GM12878 (cell line): ENCODE measurements at regions not wholly inside any gene's neighbourhood (a gene's known extent, or its start where the extent isn't known, plus 50 kb on each side); places are given as distances from the start of the nearest gene placed in this dataset.

ENCODE experiments used
- ATAC-seq: fragments of 200-7000 bp; cut with Tn5 transposase; 3 replicates; pipeline ENCODE4 v1.9.1; 2020; ENCODE audit warnings: mild to moderate bottlenecking, moderate library complexity
- BruUV-seq: library from RNA; stranded (reverse); fragments of 400-500 nt; replicated peaks from 2 replicates; lab custom pipeline; 2021; lab: Mats Ljungman, UMichigan
- CTCF ChIA-PET: fragments of 300-600 bp; sonication (Branson Sonifier 250); formaldehyde crosslinking; extraction: SDS; loops from one replicate; lab custom pipeline; 2021; ENCODE audit warnings: inconsistent platforms; lab: Yijun Ruan, JAX
- POLR2A ChIA-PET: fragments of 350-600 bp; formaldehyde crosslinking; extraction: SDS; loops from one replicate; lab custom pipeline; 2021; ENCODE audit warnings: inconsistent platforms; lab: Charles Lee
- RAD21 ChIA-PET: fragments of 300-600 bp; sonication (Branson Sonifier 250); formaldehyde crosslinking; loops from one replicate; lab custom pipeline; 2023; ENCODE audit warnings: antibody characterized with exemption; ENCODE audit not compliant: unreplicated experiment; lab: Charles Lee
- SMC1A ChIA-PET: fragments of 300-600 bp; sonication (Branson Sonifier 250); formaldehyde crosslinking; loops from one replicate; lab custom pipeline; 2023; ENCODE audit not compliant: unreplicated experiment, uncharacterized antibody; lab: Charles Lee
- DNase-seq: peaks from one replicate; pipeline ENCODE4 v3.0.0-alpha.2; 2011; ENCODE audit warnings: low read depth, low spot score
- FAIRE-seq: peaks from 3 replicates; lab custom pipeline; 2011; peaks lifted over from hg19 to GRCh38; lab: Jason Lieb, UNC
- H2AFZ ChIP-seq: 2 replicates; pipeline ENCODE4 v1.6.0; 2011; ENCODE audit warnings: low read depth, low read length, control low read depth; ENCODE audit not compliant: control insufficient read depth
- H3K27ac ChIP-seq: 2 replicates; pipeline ENCODE4 v1.5.1; 2011; ENCODE audit warnings: control low read depth; ENCODE audit not compliant: control insufficient read depth, insufficient read depth
- H3K27me3 ChIP-seq, 2 experiments: replicated peaks in 1 of 2; 2 replicates each; pipeline versions ENCODE4 v1.6.0 to v1.6.1; 2011; ENCODE audit warnings: low read length in 1 of 2; ENCODE audit not compliant: control insufficient read depth in 2 of 2, insufficient read depth in 2 of 2
- H3K36me3 ChIP-seq, 2 experiments: 2 replicates each; pipeline ENCODE4 v1.5.1; 2011; ENCODE audit warnings: low read length in 1 of 2; ENCODE audit not compliant: control insufficient read depth in 2 of 2, insufficient read depth in 2 of 2
- H3K4me1 ChIP-seq: 2 replicates; pipeline ENCODE4 v1.6.1; 2011; ENCODE audit warnings: mild to moderate bottlenecking, low read length, moderate library complexity, mixed read lengths; ENCODE audit not compliant: control insufficient read depth, insufficient read depth
- H3K4me2 ChIP-seq: 2 replicates; pipeline ENCODE4 v1.6.0; 2011; ENCODE audit warnings: control low read depth; ENCODE audit not compliant: control insufficient read depth, insufficient read depth
- H3K4me3 ChIP-seq: fragments of 200-600 bp; sonication (generic); 2 replicates; pipeline ENCODE4 v1.5.1; 2016
- H3K79me2 ChIP-seq: 2 replicates; pipeline ENCODE4 v1.6.0; 2011; ENCODE audit warnings: low read length; ENCODE audit not compliant: control insufficient read depth, insufficient read depth
- H3K9ac ChIP-seq: 2 replicates; pipeline ENCODE4 v1.8.0; 2011; ENCODE audit warnings: low read length, control low read depth, mixed read lengths; ENCODE audit not compliant: control insufficient read depth, insufficient read depth
- H3K9me3 ChIP-seq: replicated peaks from 3 replicates; pipeline ENCODE4 v1.5.1; 2011; ENCODE audit warnings: mild to moderate bottlenecking, low read length; ENCODE audit not compliant: control insufficient read depth, insufficient read depth
- H4K20me1 ChIP-seq: 2 replicates; pipeline ENCODE4 v1.6.0; 2011; ENCODE audit not compliant: control insufficient read depth, insufficient read depth
- POLR2A ChIP-seq: IDR thresholded peaks from 2 replicates; pipeline ENCODE4 v1.6.1; 2011; ENCODE audit warnings: low read depth, mild to moderate bottlenecking, low read length
- SRF ChIP-seq, 2 experiments: IDR thresholded peaks; 2 replicates each; pipeline ENCODE4 v1.6.1; 2011; ENCODE audit warnings: low read depth in 2 of 2, low read length in 2 of 2, mild to moderate bottlenecking in 1 of 2, moderate library complexity in 1 of 2
- ZNF687 ChIP-seq: fragments of 450-650 bp; IDR thresholded peaks from 2 replicates; pipeline ENCODE4 v1.6.1; 2017; ENCODE audit warnings: mild to moderate bottlenecking, moderate library complexity
- WGBS: methylation state at CpG from one replicate; pipeline ENCODE4 v1.1.6; 2016; ENCODE audit warnings: low lambda C conversion rate; ENCODE audit not compliant: insufficient replicate concordance, insufficient coverage; ENCODE audit errors: missing lambda C conversion rate; 5-methylcytosine and 5-hydroxymethylcytosine counted together
- in situ Hi-C: fragments of 300-500 bp; cut with MboI; formaldehyde crosslinking; loops from 9 replicates; pipeline ENCODE4 v1.14.3; 2018; ENCODE audit warnings: mixed read lengths
- intact Hi-C: fragments of 100-400 bp; cut with micrococcal nuclease; formaldehyde crosslinking; loops from one replicate; pipeline ENCODE4 v1.14.2; 2022; ENCODE audit not compliant: unreplicated experiment

GRCh38 chr6:166004876-166005275 is 162.8 kb downstream of the TBXT start (continued):
- no peak for TF ChIP-seq ZNF687

- intact Hi-C loops (no loop called here), in situ Hi-C loops (no loop called here)
- CTCF ChIA-PET: no interaction called here
- peaks cover 0 to 2% of the 10 kb centered on the region in 2 experiments; a peak in 2 of 4 replicates for H3K27me3 ChIP-seq
- no peak overlapping the region for H3K4me3 ChIP-seq
- SMC1A ChIA-PET: no interaction called here
- no peaks in the 10 kb centered on the region for H3K9me3 ChIP-seq
- H3K9ac ChIP-seq: no peak overlapping the region
- no peak for ATAC-seq
- no peaks in the 10 kb centered on the region for H3K79me2 ChIP-seq
- H3K27ac ChIP-seq: no peak overlapping the region
- no peak for FAIRE-seq
- H3K4me2 ChIP-seq: no peak overlapping the region
- no peaks in the 10 kb centered on the region for H4K20me1 ChIP-seq
- H3K36me3 ChIP-seq: no peaks in the 10 kb centered on the region
- RAD21 ChIA-PET: no interaction called here
- no peak overlapping the region for H2AFZ ChIP-seq
- POLR2A ChIA-PET: no interaction called here
- 58% methylated on average over 8 of the region's 9 CpGs for WGBS
- no peaks in the 10 kb centered on the region for H3K4me1 ChIP-seq
- no TSS peak for BruUV-seq
- DNase-seq: no peak
- no peak for TF ChIP-seq SRF (IDR thresholded peaks at IDR 0.05; ENCODE audit: low read depth in 2 of 2, low read length in 2 of 2)
- TF ChIP-seq POLR2A: no peak
Observed at GRCh38 chr6:166004471-166004870, 163.2 kb downstream of the TBXT start.
